ENCODE measurements at regions not wholly inside any gene's neighbourhood (a gene's known extent, or its start where the extent isn't known, plus 50 kb on each side); places are given as distances from the start of the nearest gene placed in this dataset.

GRCh38 chr2:239752951-239753350 lies 272.2 kb downstream of the NDUFA10 start:
- H3K4me1 Mint-ChIP-seq (ENCODE audit: unreplicated experiment) = peaks cover 17% of the 10 kb centered on the region
- H3K36me3 Mint-ChIP-seq (ENCODE audit: low read depth, unreplicated experiment) = no peaks in the 10 kb centered on the region
- H3K9me3 Mint-ChIP-seq (ENCODE audit: unreplicated experiment) = no peaks in the 10 kb centered on the region
- TF ChIP-seq, protein P1, sequence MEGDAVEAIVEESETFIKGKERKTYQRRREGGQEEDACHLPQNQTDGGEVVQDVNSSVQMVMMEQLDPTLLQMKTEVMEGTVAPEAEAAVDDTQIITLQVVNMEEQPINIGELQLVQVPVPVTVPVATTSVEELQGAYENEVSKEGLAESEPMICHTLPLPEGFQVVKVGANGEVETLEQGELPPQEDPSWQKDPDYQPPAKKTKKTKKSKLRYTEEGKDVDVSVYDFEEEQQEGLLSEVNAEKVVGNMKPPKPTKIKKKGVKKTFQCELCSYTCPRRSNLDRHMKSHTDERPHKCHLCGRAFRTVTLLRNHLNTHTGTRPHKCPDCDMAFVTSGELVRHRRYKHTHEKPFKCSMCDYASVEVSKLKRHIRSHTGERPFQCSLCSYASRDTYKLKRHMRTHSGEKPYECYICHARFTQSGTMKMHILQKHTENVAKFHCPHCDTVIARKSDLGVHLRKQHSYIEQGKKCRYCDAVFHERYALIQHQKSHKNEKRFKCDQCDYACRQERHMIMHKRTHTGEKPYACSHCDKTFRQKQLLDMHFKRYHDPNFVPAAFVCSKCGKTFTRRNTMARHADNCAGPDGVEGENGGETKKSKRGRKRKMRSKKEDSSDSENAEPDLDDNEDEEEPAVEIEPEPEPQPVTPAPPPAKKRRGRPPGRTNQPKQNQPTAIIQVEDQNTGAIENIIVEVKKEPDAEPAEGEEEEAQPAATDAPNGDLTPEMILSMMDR (IDR thresholded peaks at IDR 0.05; ENCODE audit: unreplicated experiment) = no peak
- H3K27ac Mint-ChIP-seq (ENCODE audit: unreplicated experiment) = no peak overlapping the region
- no peak overlapping the region for H3K4me3 Mint-ChIP-seq (ENCODE audit: unreplicated experiment)
- DNase-seq (ENCODE audit: low spot score) = no peak
- peaks cover 14% of the 10 kb centered on the region for H3K27me3 Mint-ChIP-seq (ENCODE audit: unreplicated experiment)

GRCh38 chr2:239751679-239752355 lies 273.3 kb downstream of the NDUFA10 start:
- Mint-ChIP-seq H3K36me3 (ENCODE audit: low read depth, unreplicated experiment) (no peaks in the 10 kb centered on the region), H3K4me1 (ENCODE audit: unreplicated experiment) (peaks cover 25% of the 10 kb centered on the region), H3K9me3 (ENCODE audit: unreplicated experiment) (no peaks in the 10 kb centered on the region), H3K4me3 (ENCODE audit: unreplicated experiment) (no peak overlapping the region), H3K27me3 (ENCODE audit: unreplicated experiment) (peaks cover 17% of the 10 kb centered on the region), H3K27ac (ENCODE audit: unreplicated experiment) (peak overlapping the region; percentile 3)
- DNase-seq (ENCODE audit: low spot score) = peak; percentile 34
- TF ChIP-seq, protein P1 (IDR thresholded peaks at IDR 0.05; ENCODE audit: unreplicated experiment) = no peak

GRCh38 chr2:239750929-239751678 lies 274.0 kb downstream of the NDUFA10 start:
- Mint-ChIP-seq H3K27ac (ENCODE audit: unreplicated experiment) (no peak overlapping the region), H3K4me1 (ENCODE audit: unreplicated experiment) (peaks cover 32% of the 10 kb centered on the region), H3K27me3 (ENCODE audit: unreplicated experiment) (peaks cover 17% of the 10 kb centered on the region), H3K36me3 (ENCODE audit: low read depth, unreplicated experiment) (no peaks in the 10 kb centered on the region), H3K9me3 (ENCODE audit: unreplicated experiment) (no peaks in the 10 kb centered on the region), H3K4me3 (ENCODE audit: unreplicated experiment) (no peak overlapping the region)
- TF ChIP-seq, protein P1 (IDR thresholded peaks at IDR 0.05; ENCODE audit: unreplicated experiment) = no peak
- DNase-seq (ENCODE audit: low spot score) = no peak

DNA sequence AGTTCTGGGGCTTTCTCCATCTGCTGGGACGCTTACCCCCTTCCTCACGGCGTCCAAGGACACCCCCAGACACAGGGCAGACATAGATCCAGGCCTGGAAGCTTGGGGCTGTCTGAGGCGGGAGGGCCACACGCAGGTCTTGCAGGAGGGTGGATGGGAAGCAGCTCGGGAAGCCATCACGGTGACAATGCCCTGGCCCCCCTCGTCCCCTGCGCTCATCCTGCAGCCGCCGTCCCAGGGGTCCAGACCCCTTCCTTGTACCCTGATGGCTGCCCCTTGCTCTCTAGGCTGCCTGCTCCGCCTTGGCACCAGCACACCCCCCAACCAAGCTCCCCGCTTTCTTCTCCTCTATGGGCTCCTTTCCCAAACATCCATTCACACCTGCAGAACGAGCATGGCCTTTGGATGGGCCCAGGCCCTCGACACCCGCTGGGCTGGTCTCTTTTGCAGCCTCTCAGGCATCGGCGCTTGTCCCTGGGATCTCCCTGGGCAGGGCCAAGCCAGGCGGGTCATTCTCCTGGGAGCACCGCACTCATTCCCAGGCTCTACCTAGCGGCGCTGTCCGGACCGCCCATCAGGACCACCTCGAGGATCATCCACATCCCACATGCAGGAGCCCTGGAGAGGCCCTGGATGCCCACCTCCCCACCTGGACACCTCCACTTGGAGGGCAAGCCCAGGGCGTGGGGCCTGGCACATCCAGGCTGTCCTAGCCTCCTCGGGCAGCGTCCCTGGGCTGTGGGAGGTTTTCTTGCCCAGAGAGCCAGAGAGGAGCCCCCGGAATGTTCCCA lies 274.9 kb downstream of the NDUFA10 start:
- peaks cover 16% of the 10 kb centered on the region for H3K27me3 Mint-ChIP-seq (ENCODE audit: unreplicated experiment)
- TF ChIP-seq, protein P1 (IDR thresholded peaks at IDR 0.05; ENCODE audit: unreplicated experiment) = no peak
- no peaks in the 10 kb centered on the region for H3K9me3 Mint-ChIP-seq (ENCODE audit: unreplicated experiment)
- no peaks in the 10 kb centered on the region for H3K36me3 Mint-ChIP-seq (ENCODE audit: low read depth, unreplicated experiment)
- H3K27ac Mint-ChIP-seq (ENCODE audit: unreplicated experiment) = no peak overlapping the region
- peaks cover 40% of the 10 kb centered on the region for H3K4me1 Mint-ChIP-seq (ENCODE audit: unreplicated experiment)
- no peak for DNase-seq (ENCODE audit: low spot score)
- no peak overlapping the region for H3K4me3 Mint-ChIP-seq (ENCODE audit: unreplicated experiment)

Measured in endothelial cell (in vitro differentiated cells).